ENCODE measurements at regions not wholly inside any gene's neighbourhood (a gene's known extent, or its start where the extent isn't known, plus 50 kb on each side); places are given as distances from the start of the nearest gene placed in this dataset.
A peak's percentile ranks its signal among the peaks of the same experiment; 100 is the strongest.
"Not testable (repeated sequence)": the region's sequence is repeated elsewhere in the genome, so short reads cannot be mapped to it uniquely, and the experiment has no call there.

- H3K4me3 ChIP-seq (ENCODE audit: low read depth, low read length): no peak overlapping the region
- DNase-seq (ENCODE audit: low read depth): peak; percentile 31
- TF ChIP-seq MYC (IDR thresholded peaks at IDR 0.05; ENCODE audit: low read depth, low read length): no peak
- TF ChIP-seq CTCF (IDR thresholded peaks at IDR 0.05; ENCODE audit: low read depth, low read length): peak; percentile 7
- TF ChIP-seq POLR2A (IDR thresholded peaks at IDR 0.05; ENCODE audit: extremely low read depth, insufficient read length): no peak
- TF ChIP-seq, protein P1, sequence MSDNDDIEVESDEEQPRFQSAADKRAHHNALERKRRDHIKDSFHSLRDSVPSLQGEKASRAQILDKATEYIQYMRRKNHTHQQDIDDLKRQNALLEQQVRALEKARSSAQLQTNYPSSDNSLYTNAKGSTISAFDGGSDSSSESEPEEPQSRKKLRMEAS (IDR thresholded peaks at IDR 0.05; ENCODE audit: low read depth, low read length): no peak
Measured at GRCh38 chrX:40877887-40878286, 142.5 kb upstream of the MED14 start.

GRCh38 chrX:40878766-40879165 lies 143.4 kb upstream of the MED14 start:
- no peak for DNase-seq (ENCODE audit: low read depth)
- no peak overlapping the region for H3K4me3 ChIP-seq (ENCODE audit: low read depth, low read length)
- TF ChIP-seq, protein P1 (IDR thresholded peaks at IDR 0.05; ENCODE audit: low read depth, low read length): no peak
- no peak for TF ChIP-seq MYC (IDR thresholded peaks at IDR 0.05; ENCODE audit: low read depth, low read length)
- TF ChIP-seq CTCF (IDR thresholded peaks at IDR 0.05; ENCODE audit: low read depth, low read length): no peak
- no peak for TF ChIP-seq POLR2A (IDR thresholded peaks at IDR 0.05; ENCODE audit: extremely low read depth, insufficient read length)

DNA sequence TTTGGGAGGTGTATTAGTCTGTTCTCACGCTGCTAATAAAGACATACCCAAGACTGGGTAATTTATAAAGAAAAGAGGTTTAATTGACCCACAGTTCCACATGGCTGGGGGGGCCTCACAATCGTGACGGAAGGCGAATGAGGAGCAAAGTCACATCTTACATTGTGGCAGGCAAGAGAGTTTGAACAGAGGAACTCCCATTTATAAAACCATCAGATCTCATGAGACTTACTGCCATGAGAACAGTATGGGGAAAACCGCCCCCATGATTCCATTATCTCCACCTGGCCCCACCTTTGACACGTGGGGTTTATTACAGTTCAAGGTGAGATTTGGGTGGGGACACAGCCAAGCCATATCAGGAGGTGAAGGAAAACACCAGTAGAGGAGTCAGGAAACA lies 143.8 kb upstream of the MED14 start:
- DNase-seq (ENCODE audit: low read depth); H3K4me3 ChIP-seq (ENCODE audit: low read depth, low read length): not testable (repeated sequence)

DNA sequence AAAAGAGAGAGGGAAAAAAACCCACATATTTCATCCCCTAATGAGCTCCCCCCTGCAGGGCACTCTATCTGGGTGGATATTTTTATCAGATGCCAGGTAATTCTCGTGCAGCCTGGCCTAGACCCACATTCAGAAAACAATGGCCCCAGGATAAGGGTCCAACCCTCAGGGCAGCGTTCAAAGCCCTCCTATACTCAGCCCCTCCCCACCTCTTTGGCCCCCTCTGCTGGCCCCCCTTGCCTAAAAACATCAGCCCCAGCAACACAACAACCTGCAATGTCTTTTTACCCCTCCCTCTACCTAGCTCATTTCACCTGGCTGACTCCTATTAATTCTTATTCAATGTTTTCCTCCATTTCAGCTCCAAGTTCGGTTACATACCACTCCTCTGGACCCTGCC lies 145.4 kb upstream of the MED14 start:
- DNase-seq (ENCODE audit: low read depth): no peak
- no peak overlapping the region for H3K4me3 ChIP-seq (ENCODE audit: low read depth, low read length)
- no peak for TF ChIP-seq POLR2A (IDR thresholded peaks at IDR 0.05; ENCODE audit: extremely low read depth, insufficient read length)
- TF ChIP-seq CTCF (IDR thresholded peaks at IDR 0.05; ENCODE audit: low read depth, low read length): no peak
- no peak for TF ChIP-seq MYC (IDR thresholded peaks at IDR 0.05; ENCODE audit: low read depth, low read length)
- TF ChIP-seq, protein P1 (IDR thresholded peaks at IDR 0.05; ENCODE audit: low read depth, low read length): no peak

DNA sequence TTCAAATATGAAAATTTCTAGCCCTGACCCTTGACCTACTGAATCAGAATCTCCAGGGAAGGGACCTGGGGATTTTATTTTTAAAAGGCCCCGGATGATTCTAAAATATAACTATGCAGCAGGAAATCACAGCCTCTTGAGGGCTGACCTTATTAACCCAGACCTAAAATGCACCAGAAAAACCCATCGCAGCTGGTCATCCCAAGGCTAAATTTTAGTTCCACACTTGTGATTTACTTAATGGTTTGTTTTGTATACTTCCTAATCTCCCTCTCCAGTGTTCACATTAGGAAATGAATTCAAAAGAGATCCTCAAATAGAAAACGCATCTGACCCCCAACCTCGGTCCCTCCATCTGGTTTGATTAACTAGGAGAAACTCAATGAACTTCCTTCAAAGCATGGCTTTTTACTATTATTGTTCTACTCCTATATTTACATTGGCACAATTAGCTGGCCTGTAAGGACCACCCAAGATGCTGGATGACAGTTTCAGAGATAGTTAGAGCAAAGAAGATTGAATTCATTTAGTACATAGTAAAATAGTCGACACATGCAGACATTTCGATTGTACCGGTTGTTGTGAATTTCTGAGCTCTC lies 147.8 kb upstream of the MED14 start:
- no peak for DNase-seq (ENCODE audit: low read depth)
- no peak for TF ChIP-seq CTCF (IDR thresholded peaks at IDR 0.05; ENCODE audit: low read depth, low read length)
- no peak for TF ChIP-seq POLR2A (IDR thresholded peaks at IDR 0.05; ENCODE audit: extremely low read depth, insufficient read length)
- no peak overlapping the region for H3K4me3 ChIP-seq (ENCODE audit: low read depth, low read length)

DNA sequence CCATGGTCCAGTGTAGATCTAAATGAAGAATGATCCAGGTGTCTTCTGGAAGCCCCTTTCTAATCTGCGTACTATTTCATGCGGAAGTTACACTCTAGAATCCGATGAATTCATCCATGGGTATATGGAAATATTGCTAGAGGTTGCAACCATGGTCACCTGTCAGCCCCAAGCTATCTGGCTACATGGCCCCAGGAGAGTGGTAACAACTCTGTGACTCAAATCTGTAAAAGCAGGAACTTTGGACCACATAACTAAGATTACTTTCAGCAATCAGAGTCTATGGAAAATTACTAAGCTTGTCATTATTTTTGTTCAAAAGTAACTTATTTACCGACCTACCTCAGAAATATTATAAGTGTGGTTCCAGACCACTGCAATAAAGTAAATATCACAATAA lies 150.6 kb upstream of the MED14 start:
- no peak for DNase-seq (ENCODE audit: low read depth)
- TF ChIP-seq POLR2A (IDR thresholded peaks at IDR 0.05; ENCODE audit: extremely low read depth, insufficient read length): no peak
- TF ChIP-seq, protein P1 (IDR thresholded peaks at IDR 0.05; ENCODE audit: low read depth, low read length): no peak
- TF ChIP-seq CTCF (IDR thresholded peaks at IDR 0.05; ENCODE audit: low read depth, low read length): no peak
- no peak for TF ChIP-seq MYC (IDR thresholded peaks at IDR 0.05; ENCODE audit: low read depth, low read length)
- no peak overlapping the region for H3K4me3 ChIP-seq (ENCODE audit: low read depth, low read length)

All from NB4 (cell line).